Activated T-cell treated with anti-CD3 and anti-CD28 coated beads for 4 hours (primary cell): ENCODE measurements at regions not wholly inside any gene's neighbourhood (a gene's known extent, or its start where the extent isn't known, plus 50 kb on each side); places are given as distances from the start of the nearest gene placed in this dataset.

ENCODE experiments used
- DNase-seq: peaks from one replicate; pipeline ENCODE4 v3.0.0-alpha.2; 2020

DNA sequence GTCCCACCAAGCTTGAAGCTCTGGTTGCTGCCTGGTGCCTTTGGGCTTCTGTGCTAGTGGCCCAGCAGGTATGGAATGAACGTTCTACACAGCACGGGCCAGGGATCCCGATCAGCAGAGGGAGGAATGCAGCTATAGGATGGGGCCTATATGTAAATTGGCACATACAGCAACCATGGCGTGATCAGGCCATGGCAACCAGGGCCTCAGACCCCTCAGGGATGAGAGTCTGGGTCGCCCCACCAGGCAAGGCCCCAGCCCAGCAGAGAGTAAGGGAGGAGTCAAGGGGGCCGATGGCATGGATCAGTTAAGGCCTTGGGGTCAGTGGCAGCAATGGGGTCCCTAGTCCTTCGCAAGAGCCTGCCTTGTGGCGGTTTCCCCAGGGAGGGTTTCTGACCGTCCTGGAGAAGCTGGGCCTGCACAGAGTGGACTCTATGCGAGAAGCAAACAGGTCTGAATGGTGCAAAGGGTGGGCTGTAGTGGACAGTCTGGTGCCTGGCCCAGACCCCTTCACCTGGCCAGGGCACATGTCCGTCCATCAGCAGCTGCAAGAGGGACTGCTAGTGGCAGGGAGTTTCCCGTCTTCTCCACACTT, 98.2 kb upstream of the SLC22A11 start:
- DNase-seq = no peak

DNA sequence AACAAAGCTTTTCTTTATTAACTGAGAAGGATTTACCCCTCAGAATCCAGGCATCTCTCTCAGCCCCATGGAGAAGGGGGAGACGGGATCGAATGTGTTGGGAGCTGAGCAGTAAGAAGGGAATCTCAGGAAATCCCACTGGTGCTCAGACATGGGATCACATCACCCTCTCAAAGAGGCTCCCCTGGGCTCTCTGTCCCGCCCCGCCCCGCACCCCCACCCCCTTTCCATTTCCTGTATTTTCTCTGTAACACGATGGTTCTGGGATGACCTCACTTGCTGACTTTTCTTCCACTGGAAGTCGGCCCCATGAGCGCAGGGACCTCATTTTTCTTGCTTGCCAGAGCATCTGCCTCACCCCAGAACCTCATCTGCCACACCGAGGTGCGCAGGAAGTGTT, 96.7 kb upstream of the SLC22A11 start:
- no peak for DNase-seq

- DNase-seq = no peak
These were observed 96.1 kb upstream of the SLC22A11 start for GRCh38 chr11:64459609-64460008.

DNA sequence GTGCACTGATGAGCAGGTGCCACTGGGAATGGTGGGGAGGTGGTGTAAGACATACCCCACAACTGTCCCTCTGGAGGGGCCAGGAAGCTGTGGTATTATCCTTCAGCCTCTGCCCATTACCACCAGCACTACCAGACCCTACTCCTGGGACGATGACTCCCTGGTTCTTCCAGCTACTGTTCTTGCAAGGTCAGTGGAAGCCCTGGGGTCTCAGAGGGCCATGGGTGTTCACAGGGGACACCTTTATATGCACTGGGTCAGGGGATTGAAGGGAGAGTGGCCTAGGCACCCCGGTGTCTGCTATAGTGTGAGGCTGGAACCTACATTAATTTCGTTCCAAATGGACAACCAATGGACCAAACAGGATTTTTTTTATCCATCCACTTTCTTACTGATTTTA, 94.7 kb upstream of the SLC22A11 start:
- DNase-seq = no peak

- DNase-seq = no peak
These were observed 89.5 kb upstream of the SLC22A11 start for GRCh38 chr11:64466115-64466718.

DNA sequence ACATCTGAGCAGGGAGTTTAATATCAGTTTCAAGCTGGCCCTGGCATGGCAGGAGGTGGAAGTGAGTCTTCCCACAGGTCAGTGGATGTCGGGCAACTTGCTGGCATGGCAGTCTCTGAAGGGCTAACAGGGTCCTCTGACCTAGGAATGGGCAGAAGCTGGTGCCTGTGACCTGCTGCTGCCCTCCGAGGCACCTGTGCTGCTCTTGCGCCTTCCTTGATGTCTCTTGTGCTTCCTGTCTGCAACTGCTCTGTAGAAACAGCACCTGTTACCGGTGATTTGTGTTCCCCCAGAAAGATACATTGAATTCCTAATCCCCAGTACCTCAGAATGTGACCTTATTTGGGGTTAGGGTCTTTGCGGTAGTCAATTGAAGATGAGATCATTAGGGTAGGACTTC, 86.5 kb upstream of the SLC22A11 start:
- DNase-seq = no peak

DNA sequence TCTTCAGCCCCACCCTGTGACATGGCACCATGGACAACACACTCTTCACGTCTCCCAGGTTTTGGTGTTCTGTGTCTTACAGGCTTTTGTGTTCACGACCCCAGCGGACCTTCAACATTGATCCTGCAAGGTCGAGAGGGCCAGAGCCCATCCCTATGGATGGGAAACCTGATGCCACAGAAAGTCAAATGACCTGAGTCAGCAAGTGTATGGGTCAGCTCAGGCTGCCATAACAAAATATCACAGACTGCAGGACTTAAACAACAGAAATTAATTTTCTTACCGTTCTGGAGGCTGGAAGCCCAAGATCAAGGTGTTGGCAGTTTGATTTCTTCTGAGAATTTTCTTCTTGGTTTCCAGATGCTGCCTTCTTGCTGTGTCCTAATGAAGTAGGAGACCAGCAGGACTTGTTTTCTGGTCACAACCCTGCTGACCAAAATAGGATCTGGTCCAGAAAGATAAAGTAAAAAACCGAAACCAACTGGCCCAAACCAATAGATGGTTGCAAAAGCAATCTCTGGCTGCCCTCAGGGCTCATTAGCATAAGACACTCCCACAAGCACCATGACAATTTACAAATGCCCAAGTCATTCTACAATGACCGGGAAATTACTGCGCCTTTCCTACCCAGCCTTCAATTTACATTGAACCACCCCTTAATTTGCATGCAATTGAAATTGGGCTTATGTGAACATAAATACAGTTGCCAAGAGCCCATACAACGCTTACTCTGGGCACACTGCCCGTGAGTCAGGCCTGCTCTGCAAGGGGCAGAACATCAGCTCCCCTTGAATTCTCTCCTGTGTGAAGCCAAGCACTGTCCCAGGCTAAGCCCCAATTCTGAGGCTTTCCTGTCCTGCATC, 82.9 kb upstream of the SLC22A11 start:
- no peak for DNase-seq

- no peak for DNase-seq
These were observed 81.1 kb upstream of the SLC22A11 start for GRCh38 chr11:64474680-64475079.

DNA sequence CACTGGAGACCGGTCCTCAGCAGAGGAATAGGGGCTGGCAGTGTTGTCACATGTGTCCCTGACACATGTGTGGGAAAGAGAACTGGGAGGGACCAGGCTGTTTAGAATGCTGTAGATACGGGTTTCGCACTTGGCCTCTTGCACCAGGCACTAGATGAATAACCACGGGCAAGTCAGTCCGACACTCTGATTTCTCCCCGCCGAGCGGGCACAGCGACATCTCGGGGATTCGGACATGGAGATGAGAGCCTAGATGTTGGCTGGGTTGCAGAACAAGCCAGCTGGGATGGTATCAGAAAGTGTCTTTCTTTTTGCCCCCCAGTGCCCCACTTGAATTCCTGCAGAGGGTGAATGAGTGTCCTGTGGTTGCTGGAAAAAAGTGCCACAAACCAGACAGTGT, 80.6 kb upstream of the SLC22A11 start:
- DNase-seq = no peak

DNA sequence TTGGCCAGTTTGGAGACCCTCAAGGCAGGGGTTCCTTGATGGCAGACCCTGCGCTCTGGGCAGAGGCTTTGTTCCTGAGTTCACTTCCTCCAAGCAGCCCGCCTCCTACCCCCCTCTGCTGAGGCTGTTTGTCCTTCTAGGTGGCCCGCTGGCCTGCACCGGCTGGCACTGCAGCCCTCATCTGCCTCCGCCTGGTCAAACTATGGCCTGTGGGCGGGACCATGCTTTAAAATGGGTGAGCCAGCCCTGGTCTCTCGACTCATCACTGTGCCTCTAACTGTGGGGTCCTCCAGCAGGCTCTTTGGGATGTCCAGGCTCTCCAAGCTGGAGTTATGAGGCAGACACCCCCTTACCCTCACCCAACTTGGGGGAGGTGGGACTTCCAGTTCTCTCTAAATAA, 78.9 kb upstream of the SLC22A11 start:
- no peak for DNase-seq

GRCh38 chr11:64477675-64478074, 78.1 kb upstream of the SLC22A11 start:
- DNase-seq = no peak

GRCh38 chr11:64482588-64482987, 73.2 kb upstream of the SLC22A11 start:
- DNase-seq = no peak

DNA sequence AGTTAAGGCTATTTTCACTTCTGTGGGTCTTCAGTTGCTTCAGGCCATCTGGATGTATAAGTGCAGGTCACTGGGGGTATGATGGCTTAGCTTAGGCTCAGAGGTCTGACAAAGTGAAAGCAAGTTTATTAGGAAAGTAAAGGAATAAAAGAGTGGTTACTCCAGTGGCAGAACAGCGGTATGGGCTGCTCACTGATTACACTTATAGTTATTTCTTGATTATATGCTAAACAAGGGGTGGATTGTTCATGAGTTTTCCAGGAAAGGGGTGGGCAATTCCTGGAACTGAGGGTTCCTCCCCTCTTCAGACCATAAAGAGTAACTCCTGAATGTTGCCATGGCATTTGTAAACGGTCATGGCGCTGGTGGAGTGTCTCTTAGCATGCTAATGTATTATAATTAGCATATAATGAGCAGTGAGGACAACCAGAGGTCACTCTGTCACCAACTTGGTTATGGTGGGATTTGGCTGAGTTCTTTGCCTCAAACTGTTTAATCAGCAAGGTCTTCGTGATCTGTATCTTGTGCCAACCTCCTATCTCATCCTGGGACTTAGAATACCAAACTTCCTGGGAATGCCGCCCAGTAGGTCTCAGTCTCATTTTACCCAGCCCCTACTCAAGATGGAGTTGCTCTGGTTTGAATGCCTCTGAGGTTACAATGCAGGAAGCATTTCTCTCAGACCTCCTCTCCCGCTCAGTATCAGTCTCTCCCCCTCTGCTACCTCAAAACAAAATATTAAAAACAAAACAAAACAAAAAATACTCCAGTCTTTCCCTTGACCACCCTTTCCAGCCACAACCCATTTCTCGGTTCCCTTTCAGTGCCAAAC, 71.3 kb upstream of the SLC22A11 start:
- no peak for DNase-seq

DNA sequence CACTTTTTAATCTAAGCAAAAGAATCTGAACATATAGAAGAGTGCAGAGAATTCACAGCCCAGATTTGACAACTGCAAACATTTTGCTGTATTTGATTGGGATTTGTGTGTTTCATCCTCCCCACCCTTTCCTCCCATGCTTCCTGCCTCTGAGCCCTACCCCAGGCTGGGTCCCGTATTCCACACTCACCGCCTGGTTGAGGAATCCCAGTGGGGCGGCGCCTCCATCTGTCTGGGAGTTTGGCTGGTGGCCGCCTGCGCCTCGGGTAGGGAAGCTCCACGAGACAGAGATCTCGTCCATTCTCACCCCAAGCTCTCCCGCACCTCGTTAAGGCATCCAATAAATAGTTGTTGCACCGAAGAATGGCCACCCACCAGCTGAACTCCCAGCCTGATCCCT, 70.7 kb upstream of the SLC22A11 start:
- no peak for DNase-seq

- DNase-seq = peak; percentile 10
These were observed 65.8 kb upstream of the SLC22A11 start for GRCh38 chr11:64489831-64490441.

DNA sequence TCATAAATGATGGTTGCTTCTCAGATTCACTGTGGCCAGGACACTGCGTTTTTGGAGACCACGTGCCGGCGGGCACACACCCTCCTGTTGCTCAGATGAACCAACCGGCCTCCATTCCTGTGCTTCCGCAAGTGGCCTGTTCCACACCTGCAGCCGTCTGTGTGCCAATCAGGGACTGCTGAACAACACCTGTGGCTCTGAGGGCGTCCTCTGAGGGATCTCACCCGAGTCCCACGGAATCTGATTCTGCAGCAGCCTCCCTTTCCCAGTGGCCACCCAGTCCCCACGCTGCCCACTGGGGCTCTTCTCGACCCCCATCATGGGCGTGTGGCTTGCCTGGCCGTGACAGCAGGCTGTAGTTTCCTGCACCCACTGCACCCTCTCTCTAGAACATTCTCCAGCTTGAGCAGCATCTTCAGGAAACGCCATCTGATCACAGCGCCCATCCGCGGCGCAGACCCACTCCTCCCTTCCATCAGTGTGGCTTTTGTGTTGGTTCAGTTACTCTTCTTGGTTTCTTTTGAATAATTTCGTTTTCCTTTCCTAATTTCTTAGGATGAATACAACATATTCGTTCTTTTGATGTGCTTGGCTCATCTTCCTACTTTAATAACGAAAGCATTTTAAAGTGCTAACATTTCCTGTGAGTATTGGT, 65.1 kb upstream of the SLC22A11 start:
- DNase-seq = no peak

DNA sequence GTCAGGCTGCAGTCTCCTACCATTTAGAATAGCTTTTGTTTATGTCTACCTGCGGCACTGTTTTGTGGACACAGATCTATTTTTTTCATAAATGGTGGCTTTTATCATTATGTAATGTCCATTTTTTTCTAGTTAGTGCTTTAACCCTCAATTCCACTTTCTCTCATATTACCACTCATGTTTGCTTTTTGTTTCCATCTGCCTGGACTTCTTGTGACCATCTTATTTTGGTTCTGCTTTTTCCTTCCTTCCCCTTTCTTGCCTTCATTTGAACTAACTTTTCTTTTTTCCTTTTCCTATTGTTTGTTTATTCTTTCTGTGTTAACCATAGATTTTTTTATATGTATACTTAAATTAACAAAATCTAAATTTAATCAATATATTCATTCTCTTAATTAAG, 63.2 kb upstream of the SLC22A11 start:
- no peak for DNase-seq

GRCh38 chr11:64498136-64498535, 57.6 kb upstream of the SLC22A11 start:
- DNase-seq = no peak

DNA sequence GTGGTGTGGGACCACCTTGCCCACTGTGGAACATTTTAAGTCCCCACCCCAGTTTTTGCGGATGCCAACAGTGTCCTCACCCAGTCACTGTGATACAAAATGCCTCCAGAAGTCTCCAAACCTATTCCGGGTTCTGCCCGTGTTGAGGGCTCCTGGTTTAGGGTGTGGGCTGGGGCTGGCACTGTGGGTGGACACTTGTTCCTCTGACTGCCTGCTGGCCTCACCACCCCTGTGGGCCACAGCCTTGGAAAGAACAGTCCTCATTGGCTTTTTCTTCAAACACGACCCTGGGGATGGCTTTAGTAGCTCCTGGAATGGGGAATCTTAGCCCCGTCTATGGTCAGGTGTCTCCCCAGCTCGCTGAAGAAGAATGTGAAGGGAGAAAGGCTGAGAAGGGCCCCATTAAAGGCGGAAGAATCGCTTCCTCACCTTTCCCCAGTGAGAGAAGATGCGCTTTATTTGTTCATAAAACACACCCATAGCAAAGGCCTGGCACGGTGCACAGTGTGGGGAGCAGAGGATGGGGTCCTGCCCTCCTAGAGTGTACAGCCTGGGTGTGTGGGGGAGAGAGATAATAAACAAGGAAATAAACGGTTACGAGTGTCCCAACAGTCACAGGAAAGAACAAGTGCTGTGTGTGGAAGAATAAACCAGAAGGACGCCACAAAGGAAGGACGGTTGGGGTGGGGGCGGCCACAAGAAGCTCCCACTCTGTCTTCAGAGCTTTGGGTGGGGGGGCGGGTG, 56.3 kb upstream of the SLC22A11 start:
- DNase-seq = no peak

DNA sequence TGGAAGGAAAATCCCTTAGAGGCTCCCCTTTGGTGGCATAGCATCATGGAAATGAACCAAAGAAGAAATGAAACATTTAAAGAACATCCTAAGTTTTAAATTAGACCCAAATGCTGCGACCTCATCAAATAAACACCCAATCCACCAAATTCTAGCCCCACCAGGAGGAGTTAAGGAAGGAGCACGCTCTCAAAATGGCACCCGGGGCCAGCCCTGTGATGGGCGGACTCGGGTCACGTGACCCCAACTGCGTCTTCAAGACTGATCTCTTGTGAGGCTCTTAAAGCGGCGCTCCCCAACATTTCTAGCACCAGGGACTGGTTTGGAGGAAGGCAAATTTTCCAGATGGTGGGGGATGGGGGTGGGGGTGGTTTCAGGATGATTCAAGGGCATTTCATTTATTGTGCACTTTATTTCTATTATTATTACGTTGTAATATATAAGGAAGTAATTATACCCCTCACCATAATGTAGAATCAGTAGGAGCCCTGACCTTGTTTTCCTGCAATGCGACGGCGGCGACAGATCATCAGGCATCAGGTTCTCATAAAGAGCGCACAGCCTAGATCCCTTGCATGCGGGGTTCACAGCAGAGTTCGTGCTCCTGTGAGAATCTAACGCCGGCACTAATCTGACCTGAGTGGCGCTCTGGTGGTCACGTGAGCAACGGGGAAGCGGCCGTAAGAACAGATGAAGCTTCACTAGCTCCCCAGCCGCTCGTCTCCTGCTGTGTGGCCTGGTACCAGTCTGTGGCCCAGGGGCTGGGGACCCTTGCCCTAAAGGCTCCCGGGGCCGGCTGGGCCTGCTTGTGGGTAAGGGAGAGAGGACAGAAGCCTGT, 55.3 kb upstream of the SLC22A11 start:
- DNase-seq = no peak
